DND-41 (cell line): ENCODE measurements at regions not wholly inside any gene's neighbourhood (a gene's known extent, or its start where the extent isn't known, plus 50 kb on each side); places are given as distances from the start of the nearest gene placed in this dataset.

Experiments used
- ATAC-seq: fragments of 200-7000 bp; cut with Tn5 transposase; 3 replicates; pipeline ENCODE4 v1.9.1; 2021; ENCODE audit warnings: low read depth; ENCODE audit not compliant: insufficient read depth
- DNase-seq: peaks from one replicate; pipeline ENCODE4 v3.0.0-alpha.2; 2020
- H2AFZ ChIP-seq: 2 replicates; pipeline ENCODE4 v1.6.0; 2012; ENCODE audit warnings: low read depth, low read length
- H3K27ac ChIP-seq: 2 replicates; pipeline ENCODE4 v1.5.1; 2012; ENCODE audit warnings: low read length, inconsistent platforms
- H3K27me3 ChIP-seq: fragments of 200-600 bp; sonication (generic); 2 replicates; pipeline ENCODE4 v1.6.0; 2012; ENCODE audit warnings: low read length, mild to moderate bottlenecking, inconsistent platforms; ENCODE audit not compliant: insufficient read depth, poor library complexity
- H3K36me3 ChIP-seq: 2 replicates; pipeline ENCODE4 v1.5.1; 2012; ENCODE audit warnings: low read length, inconsistent platforms; ENCODE audit not compliant: insufficient read depth
- H3K4me1 ChIP-seq: 2 replicates; pipeline ENCODE4 v1.5.1; 2012; ENCODE audit warnings: mild to moderate bottlenecking, low read length; ENCODE audit not compliant: insufficient read depth
- H3K4me2 ChIP-seq: 2 replicates; pipeline ENCODE4 v1.6.0; 2012; ENCODE audit warnings: mild to moderate bottlenecking, moderate library complexity, low read length, inconsistent platforms; ENCODE audit not compliant: insufficient read depth
- H3K4me3 ChIP-seq, 2 experiments: fragments of 200-600 bp in 1 of 2; shearing (Covaris generic) in 1 of 2; 2 replicates each; pipeline ENCODE4 v1.5.1; 2012 to 2016; ENCODE audit warnings: inconsistent platforms in 2 of 2, low read length in 2 of 2, mild to moderate bottlenecking in 2 of 2, low read depth in 1 of 2, moderate library complexity in 1 of 2
- H3K79me2 ChIP-seq: 2 replicates; pipeline ENCODE4 v1.6.0; 2012; ENCODE audit warnings: low read length, inconsistent platforms; ENCODE audit not compliant: insufficient read depth
- H3K9ac ChIP-seq: 2 replicates; pipeline ENCODE4 v1.6.0; 2012; ENCODE audit warnings: low read depth, mild to moderate bottlenecking, inconsistent platforms, low read length, moderate library complexity
- H3K9me3 ChIP-seq: 2 replicates; pipeline ENCODE4 v1.5.1; 2012; ENCODE audit warnings: low read length, moderate library complexity, mild to moderate bottlenecking, inconsistent platforms; ENCODE audit not compliant: insufficient read depth, severe bottlenecking
- H4K20me1 ChIP-seq: 2 replicates; pipeline ENCODE4 v1.6.0; 2012; ENCODE audit warnings: low read length; ENCODE audit not compliant: insufficient read depth
- CTCF ChIP-seq: IDR thresholded peaks from 2 replicates; pipeline ENCODE4 v1.5.1; 2012; ENCODE audit warnings: borderline replicate concordance, low read length, moderate library complexity, mild to moderate bottlenecking; ENCODE audit not compliant: poor library complexity, severe bottlenecking; ENCODE audit errors: extremely low read depth
- EZH2 ChIP-seq: IDR thresholded peaks from 3 replicates; pipeline ENCODE4 v1.6.1; 2012; ENCODE audit warnings: borderline replicate concordance, low read depth, mild to moderate bottlenecking, moderate library complexity, low read length, inconsistent platforms; ENCODE audit not compliant: severe bottlenecking

GRCh38 chr10:8255301-8255700 is 200.8 kb downstream of the GATA3 start:
- H3K79me2 ChIP-seq = no peaks in the 10 kb centered on the region
- no peak for DNase-seq
- no peaks in the 10 kb centered on the region for H3K36me3 ChIP-seq
- no peaks in the 10 kb centered on the region for H3K4me1 ChIP-seq
- ATAC-seq = no peak
- H3K9me3 ChIP-seq = peaks cover 4% of the 10 kb centered on the region
- no peaks in the 10 kb centered on the region for H4K20me1 ChIP-seq
- no peaks in the 10 kb centered on the region for H3K27me3 ChIP-seq
- H3K4me2 ChIP-seq = no peak overlapping the region
- H3K9ac ChIP-seq = no peak overlapping the region
- H3K4me3 ChIP-seq = no peak overlapping the region
- H3K27ac ChIP-seq = no peak overlapping the region
- TF ChIP-seq EZH2 (no peak), CTCF (no peak)
- H2AFZ ChIP-seq = no peak overlapping the region

GRCh38 chr10:8260645-8261044 is 206.2 kb downstream of the GATA3 start:
- Histone ChIP-seq H3K9ac (no peak overlapping the region), H2AFZ (no peak overlapping the region), H3K4me2 (no peak overlapping the region), H3K9me3 (peaks cover 4% of the 10 kb centered on the region), H3K27me3 (no peaks in the 10 kb centered on the region), H3K4me3 (no peak overlapping the region), H4K20me1 (no peaks in the 10 kb centered on the region), H3K79me2 (no peaks in the 10 kb centered on the region), H3K4me1 (no peaks in the 10 kb centered on the region), H3K36me3 (no peaks in the 10 kb centered on the region), H3K27ac (no peak overlapping the region)
- no peak for DNase-seq
- ATAC-seq = no peak
- TF ChIP-seq CTCF = no peak
- no peak for TF ChIP-seq EZH2

- H3K4me3 ChIP-seq = no peak overlapping the region
- no peak overlapping the region for H2AFZ ChIP-seq
- no peak overlapping the region for H3K9ac ChIP-seq
- no peaks in the 10 kb centered on the region for H4K20me1 ChIP-seq
- H3K79me2 ChIP-seq = no peaks in the 10 kb centered on the region
- no peak for TF ChIP-seq CTCF
- TF ChIP-seq EZH2 = no peak
- H3K27me3 ChIP-seq = no peaks in the 10 kb centered on the region
- H3K4me1 ChIP-seq = no peaks in the 10 kb centered on the region
- no peak overlapping the region for H3K27ac ChIP-seq
- ATAC-seq (no peak), DNase-seq (no peak)
- no peaks in the 10 kb centered on the region for H3K36me3 ChIP-seq
- H3K9me3 ChIP-seq = peaks cover 4% of the 10 kb centered on the region
- no peak overlapping the region for H3K4me2 ChIP-seq
Measured at GRCh38 chr10:8262317-8262716, 207.8 kb downstream of the GATA3 start.

GRCh38 chr10:8269976-8270375 is 215.5 kb downstream of the GATA3 start:
- H3K4me1 ChIP-seq = no peaks in the 10 kb centered on the region
- H3K79me2 ChIP-seq = no peaks in the 10 kb centered on the region
- no peaks in the 10 kb centered on the region for H4K20me1 ChIP-seq
- H3K4me3 ChIP-seq = no peak overlapping the region
- DNase-seq (no peak), ATAC-seq (no peak)
- no peaks in the 10 kb centered on the region for H3K9me3 ChIP-seq
- no peak overlapping the region for H3K4me2 ChIP-seq
- no peak overlapping the region for H3K27ac ChIP-seq
- no peak overlapping the region for H3K9ac ChIP-seq
- TF ChIP-seq CTCF = no peak
- no peak for TF ChIP-seq EZH2
- no peaks in the 10 kb centered on the region for H3K36me3 ChIP-seq
- no peaks in the 10 kb centered on the region for H3K27me3 ChIP-seq
- H2AFZ ChIP-seq = no peak overlapping the region
